GM18508 (cell line): ENCODE measurements at regions not wholly inside any gene's neighbourhood (a gene's known extent, or its start where the extent isn't known, plus 50 kb on each side); places are given as distances from the start of the nearest gene placed in this dataset.

Source experiments
- ATAC-seq: cut with Tn5 transposase; IDR thresholded peaks from one replicate; pipeline ENCODE4 v1.9.1; 2021; ENCODE audit warnings: moderate number of reproducible peaks; ENCODE audit not compliant: insufficient read depth, unreplicated experiment

DNA sequence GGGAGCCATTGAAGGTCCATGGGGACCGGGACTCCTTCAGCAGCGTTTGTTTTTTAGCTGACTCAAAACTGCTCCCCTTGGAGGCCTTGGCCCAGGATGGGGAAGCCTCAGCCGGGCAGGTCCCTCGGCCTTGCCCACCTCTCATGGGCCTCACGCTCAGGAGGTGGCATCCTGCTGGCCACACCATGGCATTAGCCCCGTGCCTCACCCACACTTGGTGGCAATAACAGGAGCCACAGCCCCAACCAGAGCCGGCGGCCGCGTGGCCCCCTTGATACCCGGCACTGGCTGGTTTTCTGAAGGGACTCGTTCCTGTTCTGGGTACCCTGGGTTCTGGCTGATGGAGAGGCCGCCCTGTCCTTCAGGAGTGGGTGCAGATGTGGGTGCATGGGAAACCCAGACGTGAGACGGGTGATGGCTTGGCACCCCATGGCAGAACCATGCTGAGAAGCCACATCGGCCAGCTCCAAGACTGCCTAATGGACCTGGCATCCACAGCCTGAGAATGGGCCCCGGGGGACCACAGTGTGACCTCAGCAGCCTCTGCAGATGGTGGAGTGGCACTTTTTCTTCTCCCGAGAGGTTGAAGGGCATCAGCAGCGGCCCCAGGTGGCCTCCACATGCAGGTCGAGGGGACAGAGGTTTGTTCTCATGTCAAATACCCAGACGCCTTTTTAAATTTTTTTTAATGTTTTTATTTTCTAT lies 49.8 kb upstream of the PPARA start:
- no peak for ATAC-seq
